Progenitor cell of endocrine pancreas (in vitro differentiated cells): ENCODE measurements at regions not wholly inside any gene's neighbourhood (a gene's known extent, or its start where the extent isn't known, plus 50 kb on each side); places are given as distances from the start of the nearest gene placed in this dataset.

Source experiments
- DNase-seq: peaks from one replicate; pipeline ENCODE4 v3.0.0; 2021; ENCODE audit warnings: low spot score; ENCODE audit not compliant: unreplicated experiment
- H3K27ac Mint-ChIP-seq: 2 replicates; pipeline ENCODE4 v1.8.0; 2021; ENCODE audit warnings: mild to moderate bottlenecking, moderate library complexity, mixed read lengths
- H3K27me3 Mint-ChIP-seq: 2 replicates; pipeline ENCODE4 v1.8.0; 2021; ENCODE audit warnings: mixed read lengths
- H3K36me3 Mint-ChIP-seq: 2 replicates; pipeline ENCODE4 v1.8.0; 2022; ENCODE audit warnings: mixed read lengths; ENCODE audit not compliant: insufficient read depth
- H3K4me1 Mint-ChIP-seq: 2 replicates; pipeline ENCODE4 v1.8.0; 2021; ENCODE audit warnings: low read depth, mixed read lengths
- H3K4me3 Mint-ChIP-seq: 2 replicates; pipeline ENCODE4 v1.8.0; 2021; ENCODE audit warnings: low read depth, mild to moderate bottlenecking, moderate library complexity, mixed read lengths
- H3K9me3 Mint-ChIP-seq: 2 replicates; pipeline ENCODE4 v1.8.0; 2021; ENCODE audit warnings: low read depth, mixed read lengths
- CTCF ChIP-seq: fragments of 200-600 bp; sonication (generic); IDR thresholded peaks from one replicate; pipeline ENCODE4 v1.5.0; 2021; ENCODE audit warnings: antibody characterized with exemption, mild to moderate bottlenecking; ENCODE audit not compliant: unreplicated experiment

- Mint-ChIP-seq H3K4me1 (no peaks in the 10 kb centered on the region), H3K4me3 (no peak overlapping the region), H3K27ac (no peak overlapping the region), H3K36me3 (no peaks in the 10 kb centered on the region), H3K27me3 (no peaks in the 10 kb centered on the region), H3K9me3 (no peaks in the 10 kb centered on the region)
- no peak for TF ChIP-seq CTCF
- DNase-seq = no peak
Observed at GRCh38 chr4:14434483-14434882, 567.8 kb upstream of the CPEB2 start.

GRCh38 chr4:14434916-14435315 lies 567.4 kb upstream of the CPEB2 start:
- Mint-ChIP-seq H3K4me1 (no peaks in the 10 kb centered on the region), H3K27me3 (no peaks in the 10 kb centered on the region), H3K36me3 (no peaks in the 10 kb centered on the region), H3K4me3 (no peak overlapping the region), H3K27ac (no peak overlapping the region), H3K9me3 (no peaks in the 10 kb centered on the region)
- TF ChIP-seq CTCF = no peak
- DNase-seq = no peak

- Mint-ChIP-seq H3K4me1 (no peaks in the 10 kb centered on the region), H3K9me3 (no peaks in the 10 kb centered on the region), H3K27me3 (peaks cover 3% of the 10 kb centered on the region), H3K36me3 (no peaks in the 10 kb centered on the region), H3K4me3 (no peak overlapping the region), H3K27ac (no peak overlapping the region)
- TF ChIP-seq CTCF = no peak
- no peak for DNase-seq
Observed at GRCh38 chr4:14441561-14441960, 560.7 kb upstream of the CPEB2 start.

- peaks cover 2% of the 10 kb centered on the region for H3K4me1 Mint-ChIP-seq
- no peak for DNase-seq
- H3K36me3 Mint-ChIP-seq = no peaks in the 10 kb centered on the region
- H3K27ac Mint-ChIP-seq = no peak overlapping the region
- no peaks in the 10 kb centered on the region for H3K9me3 Mint-ChIP-seq
- no peak for TF ChIP-seq CTCF
- H3K4me3 Mint-ChIP-seq = no peak overlapping the region
- H3K27me3 Mint-ChIP-seq = peaks cover 3% of the 10 kb centered on the region
Observed at GRCh38 chr4:14445882-14446281, 556.4 kb upstream of the CPEB2 start.

GRCh38 chr4:14446311-14446710 lies 556.0 kb upstream of the CPEB2 start:
- H3K36me3 Mint-ChIP-seq = no peaks in the 10 kb centered on the region
- no peak overlapping the region for H3K4me3 Mint-ChIP-seq
- peaks cover 2% of the 10 kb centered on the region for H3K4me1 Mint-ChIP-seq
- TF ChIP-seq CTCF = no peak
- peaks cover 3% of the 10 kb centered on the region for H3K27me3 Mint-ChIP-seq
- H3K9me3 Mint-ChIP-seq = no peaks in the 10 kb centered on the region
- H3K27ac Mint-ChIP-seq = no peak overlapping the region
- DNase-seq = no peak

- Mint-ChIP-seq H3K36me3 (no peaks in the 10 kb centered on the region), H3K9me3 (no peaks in the 10 kb centered on the region), H3K27me3 (peaks cover 7% of the 10 kb centered on the region), H3K4me3 (no peak overlapping the region), H3K4me1 (peaks cover 2% of the 10 kb centered on the region), H3K27ac (no peak overlapping the region)
- no peak for TF ChIP-seq CTCF
- DNase-seq = no peak
Observed at GRCh38 chr4:14446904-14447303, 555.4 kb upstream of the CPEB2 start.
